HUES64 (cell line): ENCODE measurements at regions not wholly inside any gene's neighbourhood (a gene's known extent, or its start where the extent isn't known, plus 50 kb on each side); places are given as distances from the start of the nearest gene placed in this dataset.

ENCODE experiments used
- H3K27ac ChIP-seq: 2 replicates; pipeline ENCODE4 v1.7.0; 2013; ENCODE audit warnings: low read depth, low read length, inconsistent platforms
- H3K27me3 ChIP-seq: 2 replicates; pipeline ENCODE4 v1.6.1; 2013; ENCODE audit warnings: mild to moderate bottlenecking, low read length; ENCODE audit not compliant: insufficient read depth
- H3K36me3 ChIP-seq: 2 replicates; pipeline ENCODE4 v1.6.1; 2013; ENCODE audit warnings: mild to moderate bottlenecking, low read length; ENCODE audit not compliant: insufficient read depth
- H3K4me1 ChIP-seq: 2 replicates; pipeline ENCODE4 v1.6.1; 2013; ENCODE audit warnings: mild to moderate bottlenecking, low read length, moderate library complexity; ENCODE audit not compliant: insufficient read depth
- H3K4me3 ChIP-seq: 2 replicates; pipeline ENCODE4 v1.5.1; 2013; ENCODE audit warnings: mild to moderate bottlenecking, low read length, moderate library complexity
- H3K9ac ChIP-seq: 2 replicates; pipeline ENCODE4 v1.6.1; 2013; ENCODE audit warnings: mild to moderate bottlenecking, low read depth, low read length
- H3K9me3 ChIP-seq: 2 replicates; pipeline ENCODE4 v1.6.1; 2013; ENCODE audit warnings: low read depth, low read length; ENCODE audit not compliant: insufficient read depth
- WGBS: fragments of 150-250, 120-280 bp; methylation state at CpG from one replicate; pipeline ENCODE4 v1.1.7; 2013; ENCODE audit warnings: missing lambda C conversion rate; 5-methylcytosine and 5-hydroxymethylcytosine counted together

- Histone ChIP-seq H3K36me3 (no peaks in the 10 kb centered on the region), H3K4me3 (no peak overlapping the region), H3K27me3 (no peaks in the 10 kb centered on the region), H3K4me1 (no peaks in the 10 kb centered on the region), H3K9me3 (no peaks in the 10 kb centered on the region), H3K9ac (no peak overlapping the region), H3K27ac (no peak overlapping the region)
- 90% methylated on average over 4 of the region's 4 CpGs for WGBS
Observed at GRCh38 chr2:203649176-203649814, 57.1 kb upstream of the CD28 start.

- H3K27ac ChIP-seq, result no peak overlapping the region
- no peaks in the 10 kb centered on the region for H3K9me3 ChIP-seq
- no peaks in the 10 kb centered on the region for H3K27me3 ChIP-seq
- no peaks in the 10 kb centered on the region for H3K4me1 ChIP-seq
- no peak overlapping the region for H3K9ac ChIP-seq
- WGBS, result 92% methylated on average over 3 of the region's 4 CpGs
- H3K4me3 ChIP-seq, result no peak overlapping the region
- no peaks in the 10 kb centered on the region for H3K36me3 ChIP-seq
Observed at GRCh38 chr2:203650860-203651613, 55.4 kb upstream of the CD28 start.

GRCh38 chr2:203651621-203652020 lies 54.8 kb upstream of the CD28 start:
- WGBS, result no CpG with 5 or more reads among the region's 1 CpG
- H3K27ac ChIP-seq, result no peak overlapping the region
- H3K36me3 ChIP-seq, result no peaks in the 10 kb centered on the region
- no peak overlapping the region for H3K9ac ChIP-seq
- no peaks in the 10 kb centered on the region for H3K27me3 ChIP-seq
- H3K9me3 ChIP-seq, result no peaks in the 10 kb centered on the region
- H3K4me3 ChIP-seq, result no peak overlapping the region
- H3K4me1 ChIP-seq, result no peaks in the 10 kb centered on the region

GRCh38 chr2:203654826-203655225 lies 51.6 kb upstream of the CD28 start:
- no peak overlapping the region for H3K4me3 ChIP-seq
- H3K9me3 ChIP-seq, result no peaks in the 10 kb centered on the region
- no peak overlapping the region for H3K27ac ChIP-seq
- H3K27me3 ChIP-seq, result no peaks in the 10 kb centered on the region
- H3K36me3 ChIP-seq, result no peaks in the 10 kb centered on the region
- 90% methylated on average over 2 of the region's 3 CpGs for WGBS
- H3K4me1 ChIP-seq, result no peaks in the 10 kb centered on the region
- H3K9ac ChIP-seq, result no peak overlapping the region

GRCh38 chr2:203656522-203657287 lies 49.7 kb upstream of the CD28 start:
- Histone ChIP-seq H3K9me3 (no peaks in the 10 kb centered on the region), H3K27me3 (no peaks in the 10 kb centered on the region), H3K4me3 (no peak overlapping the region), H3K27ac (no peak overlapping the region), H3K9ac (no peak overlapping the region), H3K4me1 (no peaks in the 10 kb centered on the region), H3K36me3 (no peaks in the 10 kb centered on the region)
- WGBS, result 85% methylated on average over 10 of the region's 10 CpGs
